HepG2 (cell line): ENCODE measurements at regions not wholly inside any gene's neighbourhood (a gene's known extent, or its start where the extent isn't known, plus 50 kb on each side); places are given as distances from the start of the nearest gene placed in this dataset.

ENCODE experiments used
- EZH2 ChIP-seq: conservative IDR thresholded peaks from 2 replicates; pipeline ENCODE4 v1.6.1; 2012; ENCODE audit warnings: mild to moderate bottlenecking, low read depth, low read length, moderate library complexity
- JUND ChIP-seq: sonication (generic); formaldehyde crosslinking; IDR thresholded peaks from 2 replicates; pipeline ENCODE4 v1.8.0; 2022; ENCODE audit warnings: mild to moderate bottlenecking, missing genetic modification reagents
- MBNL3 ChIP-seq: fragments of 250-450 bp; sonication (Bioruptor Pico); conservative IDR thresholded peaks from 2 replicates; pipeline ENCODE4 v1.8.0; 2022; ENCODE audit warnings: mild to moderate bottlenecking, inconsistent platforms
- ZNF121 ChIP-seq: sonication (generic); formaldehyde crosslinking; IDR thresholded peaks from 2 replicates; pipeline ENCODE4 v1.5.0; 2020; ENCODE audit warnings: mild to moderate bottlenecking, missing genetic modification reagents
- TF ChIP-seq, protein P1 (sequence below): sonication (generic); formaldehyde crosslinking; IDR thresholded peaks from 2 replicates; pipeline ENCODE4 v1.5.0; 2020; ENCODE audit warnings: mild to moderate bottlenecking, missing genetic modification reagents, moderate library complexity

DNA sequence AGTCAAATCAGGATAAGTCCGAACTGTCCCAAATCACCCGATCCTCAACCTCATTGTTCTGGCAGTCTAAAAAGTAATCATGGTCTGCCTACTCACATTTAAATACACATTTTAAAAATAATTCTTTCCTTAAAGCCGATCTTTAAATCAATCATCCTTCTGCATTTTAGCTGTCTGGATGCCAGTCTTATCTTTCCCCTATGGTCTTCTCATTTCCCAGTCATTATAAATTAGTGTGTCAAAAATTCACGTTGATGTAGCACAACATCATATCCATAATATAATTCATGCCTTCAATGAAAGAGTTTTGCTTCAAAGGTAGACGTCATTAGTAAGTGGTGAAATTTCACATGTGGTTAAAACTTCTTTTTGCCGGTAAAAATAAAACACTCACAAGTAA, 108.1 kb upstream of the FRG1 start:
- TF ChIP-seq JUND (CRISPR knock-in tag) (no peak), EZH2 (no peak), ZNF121 (CRISPR knock-in tag) (no peak), MBNL3 (CRISPR knock-in tag) (no peak)
- TF ChIP-seq, protein P1, sequence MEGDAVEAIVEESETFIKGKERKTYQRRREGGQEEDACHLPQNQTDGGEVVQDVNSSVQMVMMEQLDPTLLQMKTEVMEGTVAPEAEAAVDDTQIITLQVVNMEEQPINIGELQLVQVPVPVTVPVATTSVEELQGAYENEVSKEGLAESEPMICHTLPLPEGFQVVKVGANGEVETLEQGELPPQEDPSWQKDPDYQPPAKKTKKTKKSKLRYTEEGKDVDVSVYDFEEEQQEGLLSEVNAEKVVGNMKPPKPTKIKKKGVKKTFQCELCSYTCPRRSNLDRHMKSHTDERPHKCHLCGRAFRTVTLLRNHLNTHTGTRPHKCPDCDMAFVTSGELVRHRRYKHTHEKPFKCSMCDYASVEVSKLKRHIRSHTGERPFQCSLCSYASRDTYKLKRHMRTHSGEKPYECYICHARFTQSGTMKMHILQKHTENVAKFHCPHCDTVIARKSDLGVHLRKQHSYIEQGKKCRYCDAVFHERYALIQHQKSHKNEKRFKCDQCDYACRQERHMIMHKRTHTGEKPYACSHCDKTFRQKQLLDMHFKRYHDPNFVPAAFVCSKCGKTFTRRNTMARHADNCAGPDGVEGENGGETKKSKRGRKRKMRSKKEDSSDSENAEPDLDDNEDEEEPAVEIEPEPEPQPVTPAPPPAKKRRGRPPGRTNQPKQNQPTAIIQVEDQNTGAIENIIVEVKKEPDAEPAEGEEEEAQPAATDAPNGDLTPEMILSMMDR (CRISPR knock-in tag), result no peak
